Karpas-422 (cell line): ENCODE measurements at regions not wholly inside any gene's neighbourhood (a gene's known extent, or its start where the extent isn't known, plus 50 kb on each side); places are given as distances from the start of the nearest gene placed in this dataset.
"Not testable (repeated sequence)": the region's sequence is repeated elsewhere in the genome, so short reads cannot be mapped to it uniquely, and the experiment has no call there.

Experiments used
- DNase-seq: peaks from one replicate; pipeline ENCODE4 v3.0.0-alpha.2; 2015
- H2AFZ ChIP-seq: fragments of 200-600 bp; sonication (generic); 2 replicates; pipeline ENCODE4 v1.6.1; 2014; ENCODE audit warnings: antibody characterized with exemption, low read length, mixed read lengths
- H3K27ac ChIP-seq: fragments of 200-600 bp; sonication (generic); 2 replicates; pipeline ENCODE4 v1.5.1; 2014; ENCODE audit warnings: mild to moderate bottlenecking, low read length, moderate library complexity
- H3K27me3 ChIP-seq: fragments of 200-600 bp; sonication (generic); 2 replicates; pipeline ENCODE4 v1.6.1; 2014; ENCODE audit warnings: low read length, mixed read lengths
- H3K36me3 ChIP-seq: fragments of 200-600 bp; sonication (generic); 2 replicates; pipeline ENCODE4 v1.6.1; 2014; ENCODE audit warnings: low read length, mixed read lengths; ENCODE audit not compliant: insufficient read depth
- H3K4me1 ChIP-seq: fragments of 200-600 bp; sonication (generic); 2 replicates; pipeline ENCODE4 v1.6.1; 2014; ENCODE audit warnings: mild to moderate bottlenecking, low read length, mixed read lengths
- H3K4me2 ChIP-seq: fragments of 200-600 bp; sonication (generic); 2 replicates; pipeline ENCODE4 v1.6.1; 2014; ENCODE audit warnings: low read length, low read depth, mild to moderate bottlenecking; ENCODE audit not compliant: poor library complexity, severe bottlenecking
- H3K4me3 ChIP-seq: fragments of 200-600 bp; sonication (generic); 2 replicates; pipeline ENCODE4 v1.5.1; 2014; ENCODE audit warnings: mild to moderate bottlenecking, antibody characterized with exemption, low read length, mixed read lengths
- H3K79me2 ChIP-seq: fragments of 200-600 bp; sonication (generic); 2 replicates; pipeline ENCODE4 v1.6.1; 2014; ENCODE audit warnings: mild to moderate bottlenecking, low read length, mixed read lengths
- H3K9ac ChIP-seq: fragments of 200-600 bp; sonication (generic); 2 replicates; pipeline ENCODE4 v1.6.0; 2014; ENCODE audit warnings: low read length
- H3K9me2 ChIP-seq: fragments of 200-600 bp; sonication (generic), shearing (Covaris generic); replicated peaks from 2 replicates; pipeline ENCODE4 v1.6.0; 2014; ENCODE audit warnings: mild to moderate bottlenecking, low read length, moderate library complexity; ENCODE audit not compliant: insufficient read depth
- H3K9me3 ChIP-seq: fragments of 300-700, 200-600 bp; sonication (generic); 2 replicates; pipeline ENCODE4 v1.6.1; 2014; ENCODE audit warnings: low read length, mixed read lengths
- H4K20me1 ChIP-seq: fragments of 200-600 bp; sonication (generic); 2 replicates; pipeline ENCODE4 v1.6.1; 2014; ENCODE audit warnings: mild to moderate bottlenecking, antibody characterized with exemption, low read length, low read depth; ENCODE audit not compliant: insufficient read depth

- H3K27me3 ChIP-seq: no peaks in the 10 kb centered on the region
- no peaks in the 10 kb centered on the region for H3K9me3 ChIP-seq
- no peak overlapping the region for H2AFZ ChIP-seq
- no peaks in the 10 kb centered on the region for H4K20me1 ChIP-seq
- H3K36me3 ChIP-seq: no peaks in the 10 kb centered on the region
- DNase-seq: no peak
- no peaks in the 10 kb centered on the region for H3K79me2 ChIP-seq
- no peaks in the 10 kb centered on the region for H3K9me2 ChIP-seq
- H3K4me2 ChIP-seq: no peak overlapping the region
- no peak overlapping the region for H3K27ac ChIP-seq
- H3K9ac ChIP-seq: no peak overlapping the region
- no peaks in the 10 kb centered on the region for H3K4me1 ChIP-seq
- H3K4me3 ChIP-seq: no peak overlapping the region
These were observed 476.8 kb upstream of the PTGER4 start for GRCh38 chr5:40202814-40203440.

GRCh38 chr5:40198736-40199135, 481.0 kb upstream of the PTGER4 start:
- no peaks in the 10 kb centered on the region for H3K9me2 ChIP-seq
- H3K4me1 ChIP-seq: no peaks in the 10 kb centered on the region
- DNase-seq: no peak
- H3K9ac ChIP-seq: no peak overlapping the region
- no peaks in the 10 kb centered on the region for H3K36me3 ChIP-seq
- H3K27ac ChIP-seq: no peak overlapping the region
- no peak overlapping the region for H3K4me3 ChIP-seq
- H3K4me2 ChIP-seq: no peak overlapping the region
- no peaks in the 10 kb centered on the region for H4K20me1 ChIP-seq
- no peaks in the 10 kb centered on the region for H3K27me3 ChIP-seq
- H3K9me3 ChIP-seq: no peaks in the 10 kb centered on the region
- H3K79me2 ChIP-seq: no peaks in the 10 kb centered on the region
- H2AFZ ChIP-seq: no peak overlapping the region

GRCh38 chr5:40195574-40195973, 484.1 kb upstream of the PTGER4 start:
- not testable (repeated sequence) for H3K9ac ChIP-seq, H3K4me1 ChIP-seq, H3K27me3 ChIP-seq, H3K9me2 ChIP-seq, H3K27ac ChIP-seq, H3K36me3 ChIP-seq, H4K20me1 ChIP-seq, DNase-seq, H3K9me3 ChIP-seq, H3K4me3 ChIP-seq, H3K79me2 ChIP-seq, H2AFZ ChIP-seq, H3K4me2 ChIP-seq

- Histone ChIP-seq H3K4me1 (no peaks in the 10 kb centered on the region), H3K27ac (no peak overlapping the region), H3K4me2 (no peak overlapping the region), H3K9me2 (no peaks in the 10 kb centered on the region), H4K20me1 (no peaks in the 10 kb centered on the region), H3K9me3 (no peaks in the 10 kb centered on the region), H3K79me2 (no peaks in the 10 kb centered on the region), H3K9ac (no peak overlapping the region), H3K36me3 (no peaks in the 10 kb centered on the region), H3K4me3 (no peak overlapping the region), H3K27me3 (no peaks in the 10 kb centered on the region), H2AFZ (no peak overlapping the region)
- no peak for DNase-seq
These were observed 488.6 kb upstream of the PTGER4 start for GRCh38 chr5:40191150-40191549.

- H3K4me2 ChIP-seq: no peak overlapping the region
- H3K27ac ChIP-seq: no peak overlapping the region
- H4K20me1 ChIP-seq: no peaks in the 10 kb centered on the region
- H3K36me3 ChIP-seq: no peaks in the 10 kb centered on the region
- H3K9ac ChIP-seq: no peak overlapping the region
- H3K4me1 ChIP-seq: no peaks in the 10 kb centered on the region
- H2AFZ ChIP-seq: no peak overlapping the region
- no peaks in the 10 kb centered on the region for H3K27me3 ChIP-seq
- H3K4me3 ChIP-seq: no peak overlapping the region
- no peaks in the 10 kb centered on the region for H3K9me2 ChIP-seq
- no peaks in the 10 kb centered on the region for H3K79me2 ChIP-seq
- no peak for DNase-seq
- no peaks in the 10 kb centered on the region for H3K9me3 ChIP-seq
These were observed 507.0 kb upstream of the PTGER4 start for GRCh38 chr5:40172721-40173120.

- Histone ChIP-seq H3K9me3 (no peaks in the 10 kb centered on the region), H4K20me1 (no peaks in the 10 kb centered on the region), H3K9me2 (no peaks in the 10 kb centered on the region), H2AFZ (no peak overlapping the region), H3K36me3 (no peaks in the 10 kb centered on the region), H3K4me3 (no peak overlapping the region), H3K9ac (no peak overlapping the region), H3K4me1 (no peaks in the 10 kb centered on the region), H3K4me2 (no peak overlapping the region), H3K79me2 (no peaks in the 10 kb centered on the region), H3K27me3 (no peaks in the 10 kb centered on the region), H3K27ac (no peak overlapping the region)
- DNase-seq: no peak
These were observed 507.7 kb upstream of the PTGER4 start for GRCh38 chr5:40171971-40172370.

- Histone ChIP-seq H3K9ac (no peak overlapping the region), H3K9me3 (no peaks in the 10 kb centered on the region), H3K79me2 (no peaks in the 10 kb centered on the region), H3K4me2 (no peak overlapping the region), H3K4me1 (no peaks in the 10 kb centered on the region), H3K4me3 (no peak overlapping the region), H3K27ac (no peak overlapping the region), H3K36me3 (no peaks in the 10 kb centered on the region), H3K9me2 (no peaks in the 10 kb centered on the region), H3K27me3 (no peaks in the 10 kb centered on the region), H4K20me1 (no peaks in the 10 kb centered on the region), H2AFZ (no peak overlapping the region)
- no peak for DNase-seq
These were observed 512.4 kb upstream of the PTGER4 start for GRCh38 chr5:40167283-40167682.

- H3K4me2 ChIP-seq: no peak overlapping the region
- H3K79me2 ChIP-seq: no peaks in the 10 kb centered on the region
- H3K4me3 ChIP-seq: no peak overlapping the region
- H4K20me1 ChIP-seq: no peaks in the 10 kb centered on the region
- H3K9ac ChIP-seq: no peak overlapping the region
- H3K9me3 ChIP-seq: no peaks in the 10 kb centered on the region
- H3K4me1 ChIP-seq: no peaks in the 10 kb centered on the region
- H3K27ac ChIP-seq: no peak overlapping the region
- no peaks in the 10 kb centered on the region for H3K36me3 ChIP-seq
- H3K9me2 ChIP-seq: no peaks in the 10 kb centered on the region
- no peak for DNase-seq
- H2AFZ ChIP-seq: no peak overlapping the region
- H3K27me3 ChIP-seq: no peaks in the 10 kb centered on the region
These were observed 512.9 kb upstream of the PTGER4 start for GRCh38 chr5:40166802-40167201.
